Naive thymus-derived CD8-positive, alpha-beta T cell (primary cell): ENCODE measurements at regions not wholly inside any gene's neighbourhood (a gene's known extent, or its start where the extent isn't known, plus 50 kb on each side); places are given as distances from the start of the nearest gene placed in this dataset.
"Not testable (repeated sequence)": the region's sequence is repeated elsewhere in the genome, so short reads cannot be mapped to it uniquely, and the experiment has no call there.

Source experiments
- ATAC-seq, 2 donors: fragments of 150-1000 bp; cut with Tn5 transposase in 1 of 2; sonication (Bioruptor Pico), chemical (Tn5 transposase) in 1 of 2; 1 replicate in 1 of 2; 2 replicates in 1 of 2; pipeline ENCODE4 v1.10.0; 2021; ENCODE audit warnings: mild to moderate bottlenecking in 2 of 2, moderate library complexity in 2 of 2
- POLR2A ChIA-PET: fragments of 350-600 bp; sonication (Branson Sonifier 250); formaldehyde crosslinking; loops from one replicate; lab custom pipeline; 2021; ENCODE audit warnings: antibody characterized with exemption; lab: Charles Lee
- DNase-seq, 10 donors: peaks; one replicate each; pipeline versions ENCODE4 v3.0.0 to v3.0.0-alpha.2; 2020 to 2022
- H3K27ac Mint-ChIP-seq, 10 donors: one replicate each; pipeline ENCODE4 v1.8.0; 2020 to 2022; ENCODE audit warnings: mild to moderate bottlenecking in 10 of 10, mixed read lengths in 10 of 10, moderate library complexity in 4 of 10, inconsistent platforms in 1 of 10
- H3K27me3 Mint-ChIP-seq, 5 donors: one replicate each; pipeline ENCODE4 v1.8.0; 2021 to 2022; ENCODE audit warnings: mixed read lengths in 5 of 5
- H3K36me3 Mint-ChIP-seq, 3 donors: one replicate each; pipeline ENCODE4 v1.8.0; 2020 to 2022; ENCODE audit warnings: mixed read lengths in 3 of 3, mild to moderate bottlenecking in 2 of 3, inconsistent platforms in 1 of 3
- H3K4me1 Mint-ChIP-seq, 4 donors: one replicate each; pipeline ENCODE4 v1.8.0; 2021 to 2022; ENCODE audit warnings: mixed read lengths in 4 of 4
- H3K4me3 Mint-ChIP-seq, 10 donors: one replicate each; pipeline ENCODE4 v1.8.0; 2020 to 2022; ENCODE audit warnings: mild to moderate bottlenecking in 10 of 10, mixed read lengths in 10 of 10, moderate library complexity in 6 of 10, inconsistent platforms in 1 of 10
- H3K9me3 Mint-ChIP-seq, 9 donors: one replicate each; pipeline ENCODE4 v1.8.0; 2020 to 2022; ENCODE audit warnings: mixed read lengths in 9 of 9, mild to moderate bottlenecking in 3 of 9, inconsistent platforms in 1 of 9, moderate library complexity in 1 of 9

DNA sequence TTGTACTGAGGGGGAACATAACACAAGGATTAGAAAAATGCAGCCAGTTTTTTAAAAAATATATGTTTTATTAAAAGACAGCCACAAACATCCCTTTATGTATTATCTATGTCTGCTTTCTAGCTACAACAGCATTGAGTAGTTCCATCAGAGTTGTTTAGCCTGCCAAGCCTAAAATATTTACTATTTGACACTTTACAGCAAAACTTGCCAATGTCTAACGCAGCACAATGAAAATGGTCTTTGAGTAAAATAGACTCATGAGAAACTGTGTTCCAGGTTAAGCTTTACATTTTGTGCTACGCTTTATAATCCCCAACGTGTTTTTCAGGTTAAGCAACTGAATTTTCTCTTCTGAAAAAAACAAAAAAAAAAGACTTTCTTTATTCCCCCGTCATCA lies 2211.5 kb upstream of the RAG2 start:
- peaks cover 3 to 29% (median 11%) of the 10 kb centered on the region in 9 donors for H3K9me3 Mint-ChIP-seq
- H3K36me3 Mint-ChIP-seq: no peaks in the 10 kb centered on the region
- H3K27me3 Mint-ChIP-seq: no peaks in the 10 kb centered on the region
- no peak overlapping the region for H3K4me3 Mint-ChIP-seq
- POLR2A ChIA-PET: no interaction called here
- DNase-seq (no peak), ATAC-seq (no peak)
- H3K4me1 Mint-ChIP-seq: no peaks in the 10 kb centered on the region
- no peak overlapping the region for H3K27ac Mint-ChIP-seq

DNA sequence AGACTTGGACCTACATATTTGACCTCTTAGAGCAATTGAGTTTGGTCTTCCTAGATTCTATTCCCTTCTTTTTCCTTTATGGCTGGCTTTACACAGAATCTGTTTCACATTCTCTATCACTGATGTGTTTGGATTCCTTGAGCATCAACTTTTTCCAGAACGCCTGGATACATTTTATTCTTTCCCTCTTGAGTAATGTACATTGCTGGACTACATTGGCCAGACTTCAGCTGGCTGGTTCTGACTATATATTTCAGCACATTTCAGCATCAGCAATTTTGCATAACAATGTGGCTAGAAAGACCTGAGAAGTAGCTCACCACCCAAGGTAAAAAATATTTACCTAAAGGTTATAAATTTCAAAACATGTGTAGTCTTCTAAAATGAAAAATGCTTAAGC lies 2198.2 kb upstream of the RAG2 start:
- no peaks in the 10 kb centered on the region for H3K36me3 Mint-ChIP-seq
- POLR2A ChIA-PET: no interaction called here

DNA sequence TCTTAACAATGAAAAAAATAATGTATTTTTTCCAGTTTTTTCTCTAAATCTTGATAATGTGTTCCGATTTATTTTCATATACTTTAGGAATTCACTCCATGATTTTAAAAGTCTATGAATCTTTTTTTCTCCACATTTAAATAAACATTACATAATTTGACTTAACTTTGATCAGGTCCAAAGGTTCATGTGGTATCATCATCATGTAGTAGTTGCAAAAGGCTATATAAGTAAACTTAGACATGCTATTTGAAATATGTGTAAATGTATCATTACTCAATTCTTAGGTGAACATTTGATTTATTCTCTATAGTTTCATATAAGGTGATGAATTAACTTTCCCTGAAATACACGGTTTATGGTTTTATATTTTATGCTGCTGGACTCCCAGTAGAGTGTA lies 2197.0 kb upstream of the RAG2 start:
- Mint-ChIP-seq H3K27ac (no peak overlapping the region), H3K9me3 (peaks cover 0 to 18% (median 3%) of the 10 kb centered on the region in 9 donors), H3K36me3 (no peaks in the 10 kb centered on the region), H3K4me1 (no peaks in the 10 kb centered on the region), H3K27me3 (no peaks in the 10 kb centered on the region), H3K4me3 (no peak overlapping the region)
- DNase-seq: no peak
- no peak for ATAC-seq
- POLR2A ChIA-PET: no interaction called here

More for the DNA sequence above, 2198.2 kb upstream of the RAG2 start:
- H3K27me3 Mint-ChIP-seq: no peaks in the 10 kb centered on the region
- ATAC-seq: no peak
- peaks cover 0 to 18% (median 3%) of the 10 kb centered on the region in 9 donors for H3K9me3 Mint-ChIP-seq
- DNase-seq: no peak
- H3K4me3 Mint-ChIP-seq: no peak overlapping the region
- H3K27ac Mint-ChIP-seq: no peak overlapping the region
- H3K4me1 Mint-ChIP-seq: no peaks in the 10 kb centered on the region

DNA sequence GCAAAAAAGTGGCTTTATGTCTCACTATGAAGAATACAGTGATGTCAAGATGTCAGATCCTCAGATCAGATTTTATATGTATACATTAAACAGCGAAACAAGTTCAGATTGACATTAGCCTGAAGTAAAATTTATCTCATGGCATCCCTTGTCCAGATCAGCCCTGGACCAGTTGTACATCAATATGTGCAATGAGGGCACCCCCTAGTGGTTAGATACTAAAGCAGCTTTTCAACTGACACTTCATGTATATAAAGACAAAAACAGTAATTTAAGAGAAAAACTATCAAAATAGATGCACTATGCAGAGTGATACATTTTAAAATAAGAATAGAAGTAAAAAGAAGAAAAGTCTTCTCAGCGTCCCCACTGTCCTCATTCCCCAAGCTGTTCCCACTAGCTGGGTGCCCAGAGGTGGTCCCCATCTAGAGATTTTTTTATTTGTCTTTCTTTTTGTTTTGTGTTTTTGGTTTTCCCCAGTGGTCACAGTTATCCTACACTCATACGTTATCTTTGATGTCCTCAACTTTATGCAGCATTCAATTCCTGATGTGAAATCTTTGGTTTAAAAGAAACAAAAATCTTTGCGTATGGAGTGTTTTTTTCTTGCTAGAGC lies 2193.4 kb upstream of the RAG2 start:
- H3K4me1 Mint-ChIP-seq: no peaks in the 10 kb centered on the region
- DNase-seq (no peak), ATAC-seq (no peak)
- H3K4me3 Mint-ChIP-seq: no peak overlapping the region
- H3K9me3 Mint-ChIP-seq: peaks cover 0 to 11% (median under 1%) of the 10 kb centered on the region in 9 donors
- H3K27ac Mint-ChIP-seq: no peak overlapping the region
- no peaks in the 10 kb centered on the region for H3K27me3 Mint-ChIP-seq
- POLR2A ChIA-PET: no interaction called here
- no peaks in the 10 kb centered on the region for H3K36me3 Mint-ChIP-seq

DNA sequence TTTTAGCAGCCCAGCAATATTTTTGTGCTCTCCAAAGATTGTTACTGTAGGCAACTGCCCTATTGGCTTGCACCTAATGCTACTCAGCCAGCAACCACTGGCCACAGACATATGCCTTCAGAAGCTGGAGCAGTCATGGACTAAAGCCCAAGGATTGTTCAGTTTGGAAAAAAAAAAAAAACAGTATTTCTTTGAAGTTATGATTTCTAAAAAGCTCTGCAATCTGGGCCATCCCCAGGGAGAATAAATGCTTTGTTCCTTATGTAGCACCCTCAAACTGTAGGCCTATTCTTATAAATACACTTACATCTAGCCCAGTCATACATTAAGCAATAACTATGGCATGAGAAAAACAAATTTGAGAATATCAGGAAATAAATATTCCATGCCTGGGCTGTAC lies 2190.5 kb upstream of the RAG2 start:
- Mint-ChIP-seq H3K4me3 (no peak overlapping the region), H3K27ac (no peak overlapping the region), H3K36me3 (no peaks in the 10 kb centered on the region), H3K27me3 (no peaks in the 10 kb centered on the region), H3K9me3 (peaks cover 0 to 17% (median 8%) of the 10 kb centered on the region in 9 donors), H3K4me1 (no peaks in the 10 kb centered on the region)
- POLR2A ChIA-PET: no interaction called here
- ATAC-seq (no peak), DNase-seq (no peak)

DNA sequence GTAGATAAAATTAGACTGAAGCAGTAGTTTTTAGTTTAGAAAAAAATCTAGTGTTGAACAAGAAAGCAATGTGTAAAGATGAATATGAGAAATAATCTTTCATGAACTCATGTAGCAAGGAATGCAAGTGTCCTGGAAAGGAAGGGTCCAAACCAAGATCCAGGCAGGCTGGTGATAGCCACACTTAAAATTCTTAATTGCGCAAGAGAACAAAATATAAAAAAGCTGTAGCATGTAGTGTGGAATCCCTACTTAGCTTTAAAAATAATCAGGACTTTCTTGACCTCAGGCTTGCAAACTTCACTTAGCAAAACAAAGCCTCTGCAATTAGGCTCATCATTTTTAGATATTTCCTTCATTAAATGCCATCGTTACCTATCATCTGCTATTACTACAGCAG lies 2186.1 kb upstream of the RAG2 start:
- no peak for ATAC-seq
- no peak for DNase-seq
- POLR2A ChIA-PET: no interaction called here
- Mint-ChIP-seq H3K9me3 (peaks cover 0 to 29% (median 10%) of the 10 kb centered on the region in 9 donors), H3K4me3 (no peak overlapping the region), H3K27me3 (no peaks in the 10 kb centered on the region), H3K36me3 (no peaks in the 10 kb centered on the region), H3K4me1 (no peaks in the 10 kb centered on the region), H3K27ac (no peak overlapping the region)

DNA sequence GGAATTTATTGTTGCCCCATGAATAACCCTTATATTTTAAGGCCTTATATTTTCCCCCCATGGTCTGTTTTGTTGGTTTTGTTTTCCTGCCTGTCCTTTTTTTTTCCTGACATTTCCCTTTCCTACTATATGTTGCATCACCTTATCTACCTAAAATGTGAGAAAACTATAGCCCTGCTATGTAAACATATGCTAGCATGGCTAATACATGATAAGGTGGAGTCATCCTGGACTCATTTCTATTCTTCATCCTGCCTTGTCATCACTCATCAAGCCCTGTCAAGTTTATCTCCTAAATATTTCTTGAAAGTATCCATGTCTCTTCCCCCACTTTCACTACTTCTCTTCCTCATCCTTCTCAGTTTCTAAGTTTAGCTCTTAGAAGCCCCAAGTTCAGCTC lies 2168.8 kb upstream of the RAG2 start:
- Mint-ChIP-seq H3K4me3 (no peak overlapping the region), H3K4me1 (no peaks in the 10 kb centered on the region), H3K36me3 (peaks cover 0 to 5% (median 0%) of the 10 kb centered on the region in 3 donors), H3K9me3 (peaks cover 0 to 50% (median 20%) of the 10 kb centered on the region in 9 donors), H3K27ac (no peak overlapping the region), H3K27me3 (peaks cover 0 to 2% (median 0%) of the 10 kb centered on the region in 5 donors)
- ATAC-seq (no peak), DNase-seq (no peak)
- POLR2A ChIA-PET: no interaction called here

DNA sequence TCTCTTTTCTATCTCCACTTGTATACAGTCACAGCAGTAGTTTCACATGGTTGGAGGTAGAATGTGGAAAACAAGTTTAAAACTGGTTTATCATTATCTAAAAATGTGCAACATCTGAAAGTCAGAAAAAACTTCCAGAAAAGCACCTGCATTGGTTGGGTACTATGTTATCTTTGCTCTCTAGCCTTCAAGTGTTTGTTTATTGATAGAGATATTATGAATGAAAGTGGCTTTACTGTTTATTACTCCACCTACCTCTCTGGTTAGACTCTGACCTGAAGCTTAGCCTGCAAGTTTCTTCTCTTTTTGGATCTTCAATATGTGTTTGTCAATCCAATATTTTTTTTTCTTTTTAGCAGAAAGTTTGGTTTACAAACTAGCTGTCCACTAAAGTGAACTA lies 2161.4 kb upstream of the RAG2 start:
- ATAC-seq: no peak
- H3K4me1 Mint-ChIP-seq: no peaks in the 10 kb centered on the region
- no peak overlapping the region for H3K27ac Mint-ChIP-seq
- DNase-seq: no peak
- no peak overlapping the region for H3K4me3 Mint-ChIP-seq
- POLR2A ChIA-PET: no interaction called here
- no peaks in the 10 kb centered on the region for H3K36me3 Mint-ChIP-seq
- H3K9me3 Mint-ChIP-seq: peaks cover 2 to 20% (median 5%) of the 10 kb centered on the region in 9 donors
- peaks cover 0 to 2% (median 0%) of the 10 kb centered on the region in 5 donors for H3K27me3 Mint-ChIP-seq

DNA sequence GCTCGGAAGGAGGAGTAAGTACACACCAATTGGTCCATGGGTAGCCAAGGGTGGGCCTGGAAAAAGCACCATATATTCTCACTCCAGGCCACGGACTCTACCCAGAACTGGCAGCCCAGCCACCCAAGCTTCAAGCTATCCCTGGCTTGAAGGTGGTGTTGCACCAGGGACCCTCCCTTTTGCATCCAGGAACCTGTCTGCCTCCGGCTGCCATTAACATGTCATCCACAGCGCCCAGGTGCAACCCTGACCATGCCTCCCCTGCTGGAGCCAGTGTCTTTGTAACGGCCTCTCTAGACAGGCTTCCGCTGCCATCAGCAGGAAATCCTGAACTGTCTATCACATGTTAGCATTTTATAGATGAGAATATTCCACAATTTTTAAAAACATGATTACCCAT lies 2158.5 kb upstream of the RAG2 start:
- no peak overlapping the region for H3K27ac Mint-ChIP-seq
- no peaks in the 10 kb centered on the region for H3K4me1 Mint-ChIP-seq
- peaks cover 0 to 24% (median 5%) of the 10 kb centered on the region in 9 donors for H3K9me3 Mint-ChIP-seq
- no peak overlapping the region for H3K4me3 Mint-ChIP-seq
- POLR2A ChIA-PET: no interaction called here
- DNase-seq (no peak), ATAC-seq (no peak)
- no peaks in the 10 kb centered on the region for H3K27me3 Mint-ChIP-seq
- no peaks in the 10 kb centered on the region for H3K36me3 Mint-ChIP-seq

DNA sequence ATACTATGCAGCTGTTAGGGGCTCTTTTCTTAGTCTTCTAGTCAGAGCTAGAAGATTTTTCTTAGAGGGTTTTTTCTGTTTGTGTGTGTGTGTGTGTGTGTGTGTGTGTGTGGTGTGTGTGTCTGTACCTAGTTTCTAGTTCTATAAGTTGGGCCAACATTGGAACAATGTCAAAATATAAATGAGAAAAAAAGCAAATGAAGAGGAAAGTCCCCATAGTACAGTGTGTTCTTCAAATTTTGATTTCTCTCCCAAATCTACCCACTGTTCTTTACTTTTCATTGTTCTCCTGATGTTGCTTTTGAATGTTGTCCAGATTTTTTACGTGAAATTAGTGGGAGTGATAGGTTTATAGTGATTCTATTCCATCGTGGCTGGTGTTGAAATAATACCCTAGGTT lies 2153.4 kb upstream of the RAG2 start:
- Mint-ChIP-seq H3K27me3 (no peaks in the 10 kb centered on the region), H3K36me3 (no peaks in the 10 kb centered on the region), H3K9me3 (peaks cover 0 to 28% (median 9%) of the 10 kb centered on the region in 9 donors), H3K27ac (no peak overlapping the region), H3K4me1 (no peaks in the 10 kb centered on the region), H3K4me3 (no peak overlapping the region)
- POLR2A ChIA-PET: no interaction called here
- ATAC-seq (no peak), DNase-seq (no peak)

DNA sequence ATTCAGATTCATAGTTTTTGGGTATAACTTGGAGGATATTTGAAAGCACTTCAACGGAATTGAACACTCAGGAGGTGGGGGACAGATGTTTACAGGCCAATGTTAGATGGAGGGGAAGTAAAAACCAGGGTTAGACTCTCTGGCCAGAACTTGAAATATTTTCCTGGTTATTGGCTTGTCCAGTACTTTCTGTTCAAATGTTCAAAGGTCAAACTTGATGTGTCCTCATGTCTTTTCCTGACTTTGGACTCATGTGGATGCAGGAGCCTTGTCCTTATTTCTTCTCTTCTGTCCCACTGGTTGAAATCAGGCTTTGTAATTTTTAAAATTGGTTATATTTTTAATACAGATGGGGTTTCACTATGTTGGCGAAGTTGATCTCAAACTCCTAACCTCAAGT lies 2148.5 kb upstream of the RAG2 start:
- POLR2A ChIA-PET: not testable (repeated sequence)

DNA sequence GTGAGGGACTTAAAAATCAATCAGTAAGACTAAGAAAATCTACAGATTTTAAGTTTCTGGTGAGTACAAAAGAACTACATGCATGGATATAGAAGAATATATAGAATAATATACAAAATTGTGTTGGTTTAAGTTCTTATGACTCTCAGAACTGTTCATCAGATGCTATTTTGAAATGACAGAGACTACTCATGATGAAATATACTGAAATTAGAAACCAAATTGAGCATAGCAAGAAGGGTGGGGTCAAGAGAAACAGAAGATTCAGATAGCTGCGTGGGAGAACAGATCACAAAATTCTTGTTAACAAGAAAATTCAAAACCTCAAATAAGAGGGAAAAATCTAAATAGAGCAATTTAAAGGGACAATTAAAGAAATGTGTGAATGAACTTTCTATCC lies 2125.3 kb upstream of the RAG2 start:
- ATAC-seq: no peak
- H3K36me3 Mint-ChIP-seq: no peaks in the 10 kb centered on the region
- DNase-seq: no peak
- peaks cover 2 to 34% (median 11%) of the 10 kb centered on the region in 9 donors for H3K9me3 Mint-ChIP-seq
- POLR2A ChIA-PET: no interaction called here
- no peak overlapping the region for H3K4me3 Mint-ChIP-seq
- H3K27ac Mint-ChIP-seq: no peak overlapping the region
- H3K4me1 Mint-ChIP-seq: no peaks in the 10 kb centered on the region
- H3K27me3 Mint-ChIP-seq: no peaks in the 10 kb centered on the region

More for the DNA sequence above, 2148.5 kb upstream of the RAG2 start:
- not testable (repeated sequence) for H3K36me3 Mint-ChIP-seq, H3K4me3 Mint-ChIP-seq, H3K27me3 Mint-ChIP-seq, H3K27ac Mint-ChIP-seq, ATAC-seq, DNase-seq, H3K4me1 Mint-ChIP-seq
- peaks cover 0 to 14% (median 7%) of the 10 kb centered on the region in 9 donors for H3K9me3 Mint-ChIP-seq

DNA sequence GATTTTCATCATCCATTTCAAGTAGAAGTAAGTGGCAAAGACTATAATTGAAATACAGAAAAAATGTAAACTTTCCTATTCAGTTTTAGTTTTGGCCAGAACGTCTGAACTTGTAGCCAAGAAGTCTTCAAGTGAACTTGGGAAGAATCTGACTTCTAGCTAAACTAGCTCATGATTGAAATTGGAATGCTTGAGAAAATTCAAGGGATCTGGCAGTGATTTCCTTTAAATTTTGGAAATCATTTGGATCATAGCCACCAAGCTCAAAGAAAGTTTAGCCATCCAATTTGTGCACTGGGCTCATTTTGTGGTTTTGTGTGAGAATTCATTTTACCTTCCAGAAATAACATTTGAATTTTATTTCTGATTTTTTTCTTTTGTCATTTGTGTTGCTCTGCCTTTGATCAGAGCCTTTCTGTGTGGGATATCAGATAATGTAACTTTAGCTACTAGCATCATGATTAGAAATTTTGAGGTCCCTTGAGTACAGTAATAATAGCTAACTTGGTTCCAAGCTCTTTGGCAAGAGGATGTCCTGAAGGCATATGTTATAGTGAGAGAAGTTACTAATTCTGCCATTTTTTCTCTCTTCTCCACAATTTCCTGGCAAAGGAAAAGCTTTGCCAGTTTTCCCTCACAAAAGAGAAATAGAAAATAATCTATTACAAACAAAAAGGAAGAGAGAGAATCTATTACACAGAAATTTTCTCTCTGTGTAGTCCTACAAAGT lies 2123.7 kb upstream of the RAG2 start:
- Mint-ChIP-seq H3K9me3 (peaks cover 0 to 23% (median 11%) of the 10 kb centered on the region in 9 donors), H3K27me3 (no peaks in the 10 kb centered on the region), H3K4me1 (no peaks in the 10 kb centered on the region), H3K4me3 (no peak overlapping the region), H3K27ac (no peak overlapping the region), H3K36me3 (no peaks in the 10 kb centered on the region)
- DNase-seq (no peak), ATAC-seq (no peak)
- POLR2A ChIA-PET: no interaction called here
